Mesodermal cell (in vitro differentiated cells): ENCODE measurements at regions not wholly inside any gene's neighbourhood (a gene's known extent, or its start where the extent isn't known, plus 50 kb on each side); places are given as distances from the start of the nearest gene placed in this dataset.

Experiments
- H3K27ac ChIP-seq: 2 replicates; pipeline ENCODE4 v1.7.0; 2013; ENCODE audit warnings: mild to moderate bottlenecking, low read depth, low read length, moderate library complexity; ENCODE audit not compliant: severe bottlenecking
- H3K36me3 ChIP-seq: 2 replicates; pipeline ENCODE4 v1.7.1; 2013; ENCODE audit warnings: mild to moderate bottlenecking, low read length, moderate library complexity; ENCODE audit not compliant: control insufficient read depth, insufficient read depth
- H3K4me1 ChIP-seq: one replicate; pipeline ENCODE4 v1.7.1; 2013; ENCODE audit warnings: mild to moderate bottlenecking, low read length; ENCODE audit not compliant: insufficient read depth, control insufficient read depth, poor library complexity, severe bottlenecking
- H3K4me3 ChIP-seq: 2 replicates; pipeline ENCODE4 v1.7.0; 2013; ENCODE audit warnings: low read length, control low read depth, mild to moderate bottlenecking; ENCODE audit not compliant: insufficient read depth, poor library complexity, severe bottlenecking; ENCODE audit errors: extremely low read depth
- H3K9me3 ChIP-seq: 2 replicates; pipeline ENCODE4 v1.7.1; 2013; ENCODE audit warnings: mild to moderate bottlenecking, low read length, moderate library complexity; ENCODE audit not compliant: control insufficient read depth
- WGBS, 2 experiments: methylation state at CpG; one replicate each; pipeline ENCODE4 v1.1.5; 2013; ENCODE audit warnings: missing lambda C conversion rate in 2 of 2; ENCODE audit not compliant: insufficient coverage in 2 of 2; 5-methylcytosine and 5-hydroxymethylcytosine counted together

DNA sequence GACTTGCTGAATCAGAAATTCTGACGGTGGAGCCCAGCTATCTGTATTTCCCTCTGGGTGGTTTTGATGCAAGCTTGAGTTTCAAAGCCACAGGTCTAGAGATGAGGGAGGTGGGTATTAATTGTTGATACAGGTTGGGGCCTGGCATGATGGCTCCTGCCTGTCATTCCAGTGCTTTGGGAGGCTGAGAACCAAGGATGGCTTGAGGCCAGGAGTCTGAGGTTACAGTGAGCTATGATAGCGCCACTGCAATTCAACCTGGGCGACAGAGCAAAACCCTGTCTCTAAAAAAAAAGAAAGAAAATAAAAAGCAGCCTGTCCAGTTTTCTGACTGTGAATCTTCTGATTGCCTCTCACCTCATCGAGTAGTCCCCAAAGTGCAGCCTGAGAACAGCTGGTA is 184.8 kb upstream of the SASH1 start:
- 89 to 100% methylated on average over 3 to 4 of the region's 4 CpGs for WGBS, 2 experiments
- H3K27ac ChIP-seq, result no peak overlapping the region
- no peaks in the 10 kb centered on the region for H3K36me3 ChIP-seq
- no peak overlapping the region for H3K4me3 ChIP-seq
- no peaks in the 10 kb centered on the region for H3K4me1 ChIP-seq
- no peaks in the 10 kb centered on the region for H3K9me3 ChIP-seq

DNA sequence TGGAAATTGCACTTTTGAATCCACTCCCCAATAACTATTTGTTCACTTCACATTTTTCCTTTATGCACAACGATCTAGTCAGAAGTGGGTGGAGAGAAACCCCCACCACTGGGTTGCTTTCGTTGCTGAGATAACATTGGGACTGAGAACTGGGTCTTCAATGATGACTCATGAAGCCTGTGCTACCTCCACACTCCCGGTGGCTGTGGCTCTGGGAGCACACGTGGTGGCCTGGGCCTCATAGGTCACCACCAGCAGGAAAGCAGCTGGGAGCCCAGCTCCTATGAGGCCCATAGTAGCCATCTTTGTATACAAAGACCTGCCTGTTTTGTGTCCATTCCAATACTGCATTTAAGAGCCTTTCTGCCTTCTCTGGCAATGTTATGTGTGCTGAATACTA is 178.0 kb upstream of the SASH1 start:
- Histone ChIP-seq H3K9me3 (no peaks in the 10 kb centered on the region), H3K27ac (no peak overlapping the region), H3K4me1 (peaks cover 5% of the 10 kb centered on the region), H3K36me3 (no peaks in the 10 kb centered on the region), H3K4me3 (no peak overlapping the region)
- 76 to 100% methylated on average over 2 to 4 of the region's 4 CpGs for WGBS, 2 experiments

GRCh38 chr6:148166339-148166968 is 176.2 kb upstream of the SASH1 start:
- H3K4me1 ChIP-seq, result peaks cover 8% of the 10 kb centered on the region
- 44 to 86% methylated on average over 2 to 3 of the region's 6 CpGs for WGBS, 2 experiments
- no peak overlapping the region for H3K4me3 ChIP-seq
- H3K27ac ChIP-seq, result no peak overlapping the region
- no peaks in the 10 kb centered on the region for H3K36me3 ChIP-seq
- no peaks in the 10 kb centered on the region for H3K9me3 ChIP-seq

- H3K9me3 ChIP-seq, result no peaks in the 10 kb centered on the region
- no peak overlapping the region for H3K27ac ChIP-seq
- H3K4me1 ChIP-seq, result peaks cover 8% of the 10 kb centered on the region
- 77 to 81% methylated on average over 6 to 8 of the region's 8 CpGs for WGBS, 2 experiments
- H3K4me3 ChIP-seq, result no peak overlapping the region
- no peaks in the 10 kb centered on the region for H3K36me3 ChIP-seq
Measured at GRCh38 chr6:148169706-148170105, 172.9 kb upstream of the SASH1 start.

DNA sequence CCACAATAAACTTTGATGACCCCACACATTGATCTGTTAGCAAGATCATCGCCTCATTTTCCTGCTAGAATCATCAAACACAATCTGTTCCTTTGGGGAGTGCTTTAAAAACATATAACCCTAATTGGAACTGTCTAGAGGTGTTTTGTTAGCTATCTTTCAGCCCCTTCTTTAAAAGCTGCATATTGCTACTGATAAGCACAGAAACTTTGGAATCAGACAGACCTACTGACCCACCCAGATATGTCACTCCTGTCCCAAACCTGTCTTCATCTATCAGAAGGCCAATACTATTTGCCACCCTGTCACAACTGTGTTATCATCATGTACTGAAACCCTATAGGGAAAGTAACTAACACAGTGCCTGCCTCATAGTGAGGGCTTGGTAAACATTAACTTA is 172.4 kb upstream of the SASH1 start:
- WGBS, 2 experiments, result no CpG with 5 or more reads among the region's 1 CpG
- Histone ChIP-seq H3K4me3 (no peak overlapping the region), H3K27ac (no peak overlapping the region), H3K36me3 (no peaks in the 10 kb centered on the region), H3K9me3 (no peaks in the 10 kb centered on the region), H3K4me1 (peaks cover 8% of the 10 kb centered on the region)

GRCh38 chr6:148173548-148173947 is 169.1 kb upstream of the SASH1 start:
- WGBS, 2 experiments, result no CpG with 5 or more reads among the region's 1 CpG
- Histone ChIP-seq H3K4me3 (no peak overlapping the region), H3K4me1 (peaks cover 3% of the 10 kb centered on the region), H3K36me3 (no peaks in the 10 kb centered on the region), H3K27ac (no peak overlapping the region), H3K9me3 (no peaks in the 10 kb centered on the region)

- WGBS, 2 experiments, result 79 to 91% methylated on average over 5 to 8 of the region's 8 CpGs
- H3K9me3 ChIP-seq, result no peaks in the 10 kb centered on the region
- no peaks in the 10 kb centered on the region for H3K4me1 ChIP-seq
- H3K36me3 ChIP-seq, result no peaks in the 10 kb centered on the region
- H3K4me3 ChIP-seq, result no peak overlapping the region
- no peak overlapping the region for H3K27ac ChIP-seq
Measured at GRCh38 chr6:148175550-148176188, 167.0 kb upstream of the SASH1 start.

DNA sequence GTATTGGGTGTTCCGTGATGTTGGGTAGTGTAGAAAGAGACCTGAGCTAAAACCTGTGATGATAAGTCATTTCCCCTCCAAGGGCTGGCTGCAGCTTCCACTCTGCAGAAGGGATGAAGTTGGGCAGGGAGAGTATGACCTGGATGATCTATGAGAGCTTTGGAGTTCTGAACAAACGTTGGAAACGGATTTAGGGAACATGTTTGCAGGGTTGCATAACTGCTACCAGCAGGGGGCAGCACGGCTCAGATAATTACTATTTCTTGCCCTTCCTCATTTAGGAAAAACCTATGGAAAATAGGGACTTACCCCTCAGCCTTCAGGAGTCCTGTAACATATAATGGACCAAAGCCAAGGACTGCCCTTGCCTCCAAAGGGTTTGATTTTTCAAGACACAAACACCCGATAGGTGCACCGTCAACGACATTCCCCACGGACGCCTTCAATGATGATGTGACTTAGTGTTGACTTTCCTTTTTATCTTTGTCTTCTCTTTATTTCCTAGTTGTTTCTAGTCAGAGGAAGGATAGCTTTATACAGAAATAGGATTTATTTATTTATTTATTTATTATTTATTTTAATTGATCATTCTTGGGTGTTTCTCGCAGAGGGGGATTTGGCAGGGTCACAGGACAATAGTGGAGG is 164.9 kb upstream of the SASH1 start:
- no peaks in the 10 kb centered on the region for H3K4me1 ChIP-seq
- WGBS, 2 experiments, result 21 to 79% methylated on average over 3 to 6 of the region's 10 CpGs
- no peak overlapping the region for H3K4me3 ChIP-seq
- H3K27ac ChIP-seq, result no peak overlapping the region
- no peaks in the 10 kb centered on the region for H3K9me3 ChIP-seq
- no peaks in the 10 kb centered on the region for H3K36me3 ChIP-seq

DNA sequence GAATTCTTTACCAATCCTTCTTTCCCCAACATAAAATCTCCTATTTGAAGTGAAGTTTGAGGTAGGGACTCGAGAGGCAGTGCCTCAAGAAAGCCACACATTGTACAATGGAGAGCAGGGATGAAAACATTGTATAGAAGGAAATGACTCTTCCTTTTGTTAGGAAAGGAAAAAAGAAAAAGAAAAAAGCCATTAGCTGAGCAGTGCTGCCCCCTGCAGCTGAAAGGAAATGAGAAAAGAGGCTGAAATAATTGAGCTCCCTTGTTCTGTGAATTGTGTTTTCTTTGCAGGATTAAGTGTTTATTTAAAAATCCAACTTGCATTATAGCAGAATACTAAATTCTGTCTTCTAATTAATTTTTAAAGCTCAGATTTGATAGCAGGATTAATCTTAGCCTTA is 162.9 kb upstream of the SASH1 start:
- no CpG with 5 or more reads among the region's 1 CpG for WGBS, 2 experiments
- H3K4me1 ChIP-seq, result no peaks in the 10 kb centered on the region
- H3K9me3 ChIP-seq, result no peaks in the 10 kb centered on the region
- no peaks in the 10 kb centered on the region for H3K36me3 ChIP-seq
- no peak overlapping the region for H3K27ac ChIP-seq
- no peak overlapping the region for H3K4me3 ChIP-seq

DNA sequence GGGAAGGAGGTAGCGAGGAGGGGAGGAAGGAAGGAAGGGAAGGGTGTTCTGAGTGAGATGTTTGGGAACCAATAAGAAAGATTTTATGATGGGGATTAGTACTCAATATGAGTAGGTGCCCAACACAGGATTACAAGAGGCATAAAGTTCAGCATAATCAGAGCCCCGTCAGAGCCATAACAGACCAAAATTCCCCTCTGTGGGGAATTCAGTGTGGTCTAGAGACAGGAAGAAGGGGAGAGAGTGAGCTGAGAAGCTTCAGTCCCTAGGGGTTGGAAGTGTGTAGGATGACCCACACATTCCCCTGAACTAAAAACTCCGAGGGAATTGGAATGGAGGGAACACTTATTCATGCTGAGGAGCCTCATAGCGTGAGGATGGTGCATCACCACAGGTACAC is 160.3 kb upstream of the SASH1 start:
- no peaks in the 10 kb centered on the region for H3K9me3 ChIP-seq
- 82 to 95% methylated on average over 2 to 3 of the region's 4 CpGs for WGBS, 2 experiments
- no peaks in the 10 kb centered on the region for H3K4me1 ChIP-seq
- no peaks in the 10 kb centered on the region for H3K36me3 ChIP-seq
- H3K27ac ChIP-seq, result no peak overlapping the region
- H3K4me3 ChIP-seq, result no peak overlapping the region

- Histone ChIP-seq H3K36me3 (no peaks in the 10 kb centered on the region), H3K4me3 (no peak overlapping the region), H3K27ac (no peak overlapping the region), H3K9me3 (no peaks in the 10 kb centered on the region), H3K4me1 (no peaks in the 10 kb centered on the region)
- WGBS, 2 experiments, result 94 to 100% methylated on average over 1 to 2 of the region's 2 CpGs
Measured at GRCh38 chr6:148183776-148184175, 158.9 kb upstream of the SASH1 start.
